ENCODE measurements at regions not wholly inside any gene's neighbourhood (a gene's known extent, or its start where the extent isn't known, plus 50 kb on each side); places are given as distances from the start of the nearest gene placed in this dataset.

DNA sequence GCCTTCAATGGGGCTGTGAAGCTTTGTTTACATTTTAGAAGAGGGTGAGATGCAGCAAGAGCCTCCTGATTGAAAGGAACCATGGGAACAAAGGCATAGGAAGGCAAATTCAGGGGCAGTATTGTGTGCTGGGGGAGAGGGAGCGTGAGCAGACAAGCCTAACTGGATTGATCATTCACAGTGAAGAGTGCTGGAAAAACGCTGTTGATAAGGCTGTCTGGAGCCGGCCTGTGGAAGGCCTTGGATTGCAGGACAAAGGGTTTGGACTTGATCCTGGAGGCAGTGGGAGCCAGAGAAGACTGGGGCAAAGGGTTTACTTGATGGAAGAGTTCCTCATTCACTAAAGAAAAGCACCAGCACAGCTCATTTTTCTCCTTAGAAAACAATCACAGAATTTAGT, 160.5 kb downstream of the PAH start:
- TF ChIP-seq SIN3A (conservative IDR thresholded peaks at IDR 0.05 in 1 of 2, IDR thresholded peaks at IDR 0.05 in 1 of 2; ENCODE audit: low read depth in 1 of 2, low read length in 2 of 2) (no peak), PHF8 (conservative IDR thresholded peaks at IDR 0.05; ENCODE audit: low read depth, low read length) (no peak), RAD21 (IDR thresholded peaks at IDR 0.05 in 1 of 2, conservative IDR thresholded peaks at IDR 0.05 in 1 of 2; ENCODE audit: low read depth in 2 of 2, low read length in 2 of 2) (no peak), CHD2 (IDR thresholded peaks at IDR 0.05; ENCODE audit: low read length) (no peak), YY1 (IDR thresholded peaks at IDR 0.05; ENCODE audit: low read depth, low read length) (no peak), CTBP2 (IDR thresholded peaks at IDR 0.05; ENCODE audit: borderline replicate concordance, insufficient read depth, insufficient read length, low read length) (no peak), KDM5A (IDR thresholded peaks at IDR 0.05; ENCODE audit: low read length) (no peak), NANOG (IDR thresholded peaks at IDR 0.05; ENCODE audit: insufficient read depth, low read depth, low read length, poor library complexity, severe bottlenecking) (no peak), JUND (IDR thresholded peaks at IDR 0.05; ENCODE audit: low read length) (no peak), EZH2 (IDR thresholded peaks at IDR 0.05; ENCODE audit: low read depth, low read length, severe bottlenecking) (no peak)

More for the DNA sequence above, 160.5 kb downstream of the PAH start:
- Histone ChIP-seq H2AK5ac (ENCODE audit: low read depth, low read length) (no peak overlapping the region), H3K79me1 (ENCODE audit: low read depth, low read length) (no peaks in the 10 kb centered on the region), H3K23me2 (ENCODE audit: low read depth, low read length) (no peaks in the 10 kb centered on the region), H3K23ac (ENCODE audit: insufficient read length) (no peak overlapping the region), H3K27ac (ENCODE audit: low read depth, low read length) (no peak overlapping the region), H3K4me2 (ENCODE audit: insufficient read depth in 1 of 2, low read depth in 2 of 2, low read length in 2 of 2) (no peak overlapping the region), H2BK12ac (ENCODE audit: low read depth, low read length) (no peak overlapping the region), H4K91ac (replicated peaks; ENCODE audit: insufficient read length, low read length) (no peak overlapping the region), H3K4me1 (replicated peaks in 1 of 4; ENCODE audit: control insufficient read depth in 3 of 4, insufficient read depth in 4 of 4, low read length in 3 of 4) (no peaks in the 10 kb centered on the region), H4K20me1 (replicated peaks in 1 of 2; ENCODE audit: control insufficient read depth in 1 of 2, insufficient read depth in 2 of 2, low read length in 2 of 2) (no peaks in the 10 kb centered on the region), H4K8ac (ENCODE audit: extremely low read depth, insufficient read depth, low read length) (no peak overlapping the region), H3K9me3 (ENCODE audit: insufficient read depth in 2 of 2, low read depth in 1 of 2, low read length in 1 of 2) (no peaks in the 10 kb centered on the region), H3K4ac (replicated peaks; ENCODE audit: insufficient read length, low read depth, low read length) (no peak overlapping the region), H2BK5ac (ENCODE audit: low read depth, low read length) (no peak overlapping the region), H2BK15ac (ENCODE audit: low read length) (no peak overlapping the region), H3K18ac (ENCODE audit: extremely low read depth, low read length) (no peak overlapping the region), H2BK120ac (replicated peaks; ENCODE audit: low read depth, low read length) (no peak overlapping the region), H4K5ac (ENCODE audit: insufficient read length, low read depth, low read length) (no peak overlapping the region), H3K56ac (replicated peaks; ENCODE audit: insufficient read length, low read depth, low read length) (no peak overlapping the region), H3K79me2 (ENCODE audit: control insufficient read depth in 1 of 2, insufficient read depth in 2 of 2, low read length in 2 of 2) (no peaks in the 10 kb centered on the region), H2BK20ac (ENCODE audit: low read length) (no peak overlapping the region), H3K14ac (ENCODE audit: insufficient read length) (no peak overlapping the region), H3K36me3 (ENCODE audit: control insufficient read depth in 2 of 4, insufficient read depth in 4 of 4, low read length in 3 of 4) (no peaks in the 10 kb centered on the region), H3K4me3 (ENCODE audit: extremely low read depth in 1 of 4, insufficient read depth in 2 of 4, low read depth in 3 of 4, low read length in 4 of 4) (no peak overlapping the region), H3K27me3 (replicated peaks in 1 of 4; ENCODE audit: control insufficient read depth in 3 of 4, extremely low read depth in 1 of 4, insufficient read depth in 3 of 4, low read length in 3 of 4) (no peaks in the 10 kb centered on the region), H3K9ac (replicated peaks in 1 of 4; ENCODE audit: extremely low read depth in 1 of 4, low read depth in 3 of 4, low read length in 3 of 4) (no peak overlapping the region), H2AFZ (ENCODE audit: low read length) (peak overlapping the region; percentile 45; the same call in 1 of the 2 replicates)
- FAIRE-seq, result no peak
- 74% methylated on average over 3 of the region's 3 CpGs; no CpG with 5 or more reads in 1 of the 2 experiments for WGBS, 2 experiments (ENCODE audit: extremely low coverage in 1 of 2, insufficient coverage in 1 of 2, insufficient read length in 1 of 2, insufficient replicate concordance in 2 of 2, low coverage in 1 of 2, low lambda C conversion rate in 2 of 2, missing lambda C conversion rate in 1 of 2)
- ChIA-PET CTCF (ENCODE audit: partially characterized antibody) (interaction anchor here (1.1 to 1.8 kb wide), 4 partner anchors 10 to 60 kb away, joined by 3 to 9 read pairs (median 4); no protein-coding TSS in a partner anchor), POLR2A (ENCODE audit: partially characterized antibody) (no interaction called here)
- DNase-seq (ENCODE audit: low read depth in 1 of 2, low spot score in 2 of 2), result no peak

Data from H1 (cell line).